Panc1 (cell line): ENCODE measurements at regions not wholly inside any gene's neighbourhood (a gene's known extent, or its start where the extent isn't known, plus 50 kb on each side); places are given as distances from the start of the nearest gene placed in this dataset.
"Not testable (repeated sequence)": the region's sequence is repeated elsewhere in the genome, so short reads cannot be mapped to it uniquely, and the experiment has no call there.

Source experiments
- CTCF ChIP-seq: fragments of 450-650 bp; IDR thresholded peaks from 2 replicates; pipeline ENCODE4 v1.5.1; 2017; ENCODE audit warnings: mild to moderate bottlenecking
- POLR2AphosphoS5 ChIP-seq: IDR thresholded peaks from 2 replicates; pipeline ENCODE4 v1.6.1; 2012; ENCODE audit warnings: mild to moderate bottlenecking, low read depth, low read length, moderate library complexity
- REST ChIP-seq, 2 experiments: IDR thresholded peaks; 2 replicates each; pipeline ENCODE4 v1.6.1; 2011 to 2012; ENCODE audit warnings: low read depth in 2 of 2, control low read depth in 1 of 2, low read length in 1 of 2, mild to moderate bottlenecking in 1 of 2, moderate library complexity in 1 of 2; ENCODE audit not compliant: insufficient read depth in 1 of 2
- SIN3A ChIP-seq: IDR thresholded peaks from 2 replicates; pipeline ENCODE4 v1.6.1; 2012; ENCODE audit warnings: low read depth, mild to moderate bottlenecking, low read length, moderate library complexity, borderline replicate concordance; ENCODE audit not compliant: insufficient read depth
- TCF7L2 ChIP-seq: IDR thresholded peaks from 2 replicates; pipeline ENCODE4 v1.6.1; 2011; ENCODE audit warnings: mild to moderate bottlenecking, low read depth, low read length, inconsistent platforms

- TF ChIP-seq REST (IDR thresholded peaks at IDR 0.05; ENCODE audit: insufficient read depth in 1 of 2, low read depth in 2 of 2, low read length in 1 of 2); CTCF; TCF7L2; POLR2AphosphoS5; SIN3A: not testable (repeated sequence)
Observed at GRCh38 chr14:34273716-34274115, 188.3 kb downstream of the SPTSSA start.
